ENCODE measurements at regions not wholly inside any gene's neighbourhood (a gene's known extent, or its start where the extent isn't known, plus 50 kb on each side); places are given as distances from the start of the nearest gene placed in this dataset.

GRCh38 chr1:56036479-56036878, 542.9 kb downstream of the PLPP3 start:
- Histone ChIP-seq H3K14ac (ENCODE audit: insufficient read length) (no peak overlapping the region), H3K56ac (replicated peaks; ENCODE audit: insufficient read length, low read depth, low read length) (no peak overlapping the region), H3K18ac (ENCODE audit: extremely low read depth, low read length) (no peak overlapping the region), H2AK5ac (ENCODE audit: low read depth, low read length) (no peak overlapping the region), H2BK12ac (ENCODE audit: low read depth, low read length) (no peak overlapping the region), H3K27ac (ENCODE audit: low read depth, low read length) (no peak overlapping the region), H2BK20ac (ENCODE audit: low read length) (no peak overlapping the region), H3K4me3 (ENCODE audit: extremely low read depth in 1 of 4, insufficient read depth in 2 of 4, low read depth in 3 of 4, low read length in 4 of 4) (no peak overlapping the region), H4K5ac (ENCODE audit: insufficient read length, low read depth, low read length) (no peak overlapping the region), H4K91ac (replicated peaks; ENCODE audit: insufficient read length, low read length) (no peak overlapping the region), H3K9me3 (ENCODE audit: insufficient read depth in 2 of 2, low read depth in 1 of 2, low read length in 1 of 2) (no peaks in the 10 kb centered on the region), H3K4me1 (replicated peaks in 1 of 4; ENCODE audit: control insufficient read depth in 3 of 4, insufficient read depth in 4 of 4, low read length in 3 of 4) (no peaks in the 10 kb centered on the region), H3K36me3 (ENCODE audit: control insufficient read depth in 2 of 4, insufficient read depth in 4 of 4, low read length in 3 of 4) (no peaks in the 10 kb centered on the region), H2AFZ (ENCODE audit: low read length) (no peak overlapping the region), H2BK15ac (ENCODE audit: low read length) (no peak overlapping the region), H3K23me2 (ENCODE audit: low read depth, low read length) (no peaks in the 10 kb centered on the region), H3K79me1 (ENCODE audit: low read depth, low read length) (no peaks in the 10 kb centered on the region), H4K20me1 (replicated peaks in 1 of 2; ENCODE audit: control insufficient read depth in 1 of 2, insufficient read depth in 2 of 2, low read length in 2 of 2) (no peaks in the 10 kb centered on the region), H2BK120ac (replicated peaks; ENCODE audit: low read depth, low read length) (no peak overlapping the region), H3K4ac (replicated peaks; ENCODE audit: insufficient read length, low read depth, low read length) (no peak overlapping the region), H3K4me2 (ENCODE audit: insufficient read depth in 1 of 2, low read depth in 2 of 2, low read length in 2 of 2) (no peak overlapping the region), H3K79me2 (ENCODE audit: control insufficient read depth in 1 of 2, insufficient read depth in 2 of 2, low read length in 2 of 2) (no peaks in the 10 kb centered on the region), H3K9ac (replicated peaks in 1 of 4; ENCODE audit: extremely low read depth in 1 of 4, low read depth in 3 of 4, low read length in 3 of 4) (no peak overlapping the region), H3K27me3 (replicated peaks in 1 of 4; ENCODE audit: control insufficient read depth in 3 of 4, extremely low read depth in 1 of 4, insufficient read depth in 3 of 4, low read length in 3 of 4) (no peaks in the 10 kb centered on the region), H2BK5ac (ENCODE audit: low read depth, low read length) (no peak overlapping the region), H3K23ac (ENCODE audit: insufficient read length) (no peak overlapping the region), H4K8ac (ENCODE audit: extremely low read depth, insufficient read depth, low read length) (no peak overlapping the region)
- CTCF ChIA-PET (ENCODE audit: partially characterized antibody) = no interaction called here
- POLR2A ChIA-PET (ENCODE audit: partially characterized antibody) = no interaction called here
- DNase-seq (ENCODE audit: low read depth in 1 of 2, low spot score in 2 of 2) (no peak), FAIRE-seq (no peak)
- TF ChIP-seq ZNF274 (IDR thresholded peaks at IDR 0.05; ENCODE audit: borderline replicate concordance, extremely low read depth, low read length) (no peak), PHF8 (conservative IDR thresholded peaks at IDR 0.05; ENCODE audit: low read depth, low read length) (no peak), SP1 (IDR thresholded peaks at IDR 0.05; ENCODE audit: low read depth, low read length) (no peak)
